IPS-20b (cell line): ENCODE measurements at regions not wholly inside any gene's neighbourhood (a gene's known extent, or its start where the extent isn't known, plus 50 kb on each side); places are given as distances from the start of the nearest gene placed in this dataset.
"Not testable (repeated sequence)": the region's sequence is repeated elsewhere in the genome, so short reads cannot be mapped to it uniquely, and the experiment has no call there.

Experiments
- H3K27ac ChIP-seq: one replicate; pipeline ENCODE4 v1.5.1; 2013; ENCODE audit warnings: low read length
- H3K27me3 ChIP-seq: 2 replicates; pipeline ENCODE4 v1.6.1; 2013; ENCODE audit warnings: mild to moderate bottlenecking, low read length, inconsistent platforms; ENCODE audit not compliant: insufficient read depth
- H3K36me3 ChIP-seq: 2 replicates; pipeline ENCODE4 v1.6.1; 2013; ENCODE audit warnings: low read depth, mild to moderate bottlenecking, inconsistent platforms, low read length, moderate library complexity; ENCODE audit not compliant: insufficient read depth
- H3K4me1 ChIP-seq: 2 replicates; pipeline ENCODE4 v1.6.1; 2013; ENCODE audit warnings: mild to moderate bottlenecking, control low read depth, inconsistent platforms, low read length, moderate library complexity; ENCODE audit not compliant: insufficient read depth
- H3K4me3 ChIP-seq: 2 replicates; pipeline ENCODE4 v1.5.1; 2013; ENCODE audit warnings: mild to moderate bottlenecking, low read length, inconsistent platforms
- H3K9ac ChIP-seq: 2 replicates; pipeline ENCODE4 v1.6.1; 2013; ENCODE audit warnings: low read depth, mild to moderate bottlenecking, inconsistent platforms, low read length, moderate library complexity
- H3K9me3 ChIP-seq: 2 replicates; pipeline ENCODE4 v1.6.1; 2013; ENCODE audit warnings: mild to moderate bottlenecking, low read depth, low read length, inconsistent platforms; ENCODE audit not compliant: insufficient read depth

- not testable (repeated sequence) for H3K27ac ChIP-seq, H3K9ac ChIP-seq, H3K36me3 ChIP-seq, H3K27me3 ChIP-seq, H3K9me3 ChIP-seq, H3K4me3 ChIP-seq, H3K4me1 ChIP-seq
These were observed 891.3 kb upstream of the EPHA5 start for GRCh38 chr4:66561465-66562053.

- H3K36me3 ChIP-seq: no peaks in the 10 kb centered on the region
- no peak overlapping the region for H3K9ac ChIP-seq
- H3K4me1 ChIP-seq: no peaks in the 10 kb centered on the region
- H3K9me3 ChIP-seq: no peaks in the 10 kb centered on the region
- no peak overlapping the region for H3K27ac ChIP-seq
- no peaks in the 10 kb centered on the region for H3K27me3 ChIP-seq
- H3K4me3 ChIP-seq: no peak overlapping the region
These were observed 888.4 kb upstream of the EPHA5 start for GRCh38 chr4:66558651-66559050.

- no peak overlapping the region for H3K9ac ChIP-seq
- no peaks in the 10 kb centered on the region for H3K27me3 ChIP-seq
- no peak overlapping the region for H3K27ac ChIP-seq
- no peaks in the 10 kb centered on the region for H3K4me1 ChIP-seq
- H3K36me3 ChIP-seq: no peaks in the 10 kb centered on the region
- H3K4me3 ChIP-seq: no peak overlapping the region
- H3K9me3 ChIP-seq: 0 out of 2 replicates have a peak, but pooled peaks cover 2% of the 10 kb centered on the region
These were observed 886.5 kb upstream of the EPHA5 start for GRCh38 chr4:66556651-66557278.

GRCh38 chr4:66555301-66555700 lies 885.0 kb upstream of the EPHA5 start:
- H3K36me3 ChIP-seq: no peaks in the 10 kb centered on the region

GRCh38 chr4:66554826-66555225 lies 884.5 kb upstream of the EPHA5 start:
- no peaks in the 10 kb centered on the region for H3K4me1 ChIP-seq
- no peak overlapping the region for H3K27ac ChIP-seq
- no peak overlapping the region for H3K9ac ChIP-seq
- no peaks in the 10 kb centered on the region for H3K27me3 ChIP-seq
- H3K4me3 ChIP-seq: no peak overlapping the region
- H3K36me3 ChIP-seq: no peaks in the 10 kb centered on the region
- 0 out of 2 replicates have a peak, but pooled peaks cover 2% of the 10 kb centered on the region for H3K9me3 ChIP-seq

More at GRCh38 chr4:66555301-66555700, 885.0 kb upstream of the EPHA5 start:
- 0 out of 2 replicates have a peak, but pooled peaks cover 2% of the 10 kb centered on the region for H3K9me3 ChIP-seq
- H3K4me1 ChIP-seq: no peaks in the 10 kb centered on the region
- no peak overlapping the region for H3K27ac ChIP-seq
- no peak overlapping the region for H3K9ac ChIP-seq
- no peak overlapping the region for H3K4me3 ChIP-seq
- H3K27me3 ChIP-seq: no peaks in the 10 kb centered on the region

GRCh38 chr4:66545301-66545700 lies 875.0 kb upstream of the EPHA5 start:
- not testable (repeated sequence) for H3K9ac ChIP-seq, H3K27ac ChIP-seq, H3K4me3 ChIP-seq, H3K9me3 ChIP-seq, H3K4me1 ChIP-seq, H3K27me3 ChIP-seq, H3K36me3 ChIP-seq

- Histone ChIP-seq H3K36me3 (no peaks in the 10 kb centered on the region), H3K27ac (no peak overlapping the region), H3K4me3 (no peak overlapping the region), H3K9me3 (peaks cover 7% of the 10 kb centered on the region; the same call in 1 of the 2 replicates), H3K4me1 (no peaks in the 10 kb centered on the region), H3K27me3 (no peaks in the 10 kb centered on the region), H3K9ac (no peak overlapping the region)
These were observed 874.0 kb upstream of the EPHA5 start for GRCh38 chr4:66544281-66544680.

GRCh38 chr4:66539745-66540144 lies 869.5 kb upstream of the EPHA5 start:
- Histone ChIP-seq H3K4me1 (no peaks in the 10 kb centered on the region), H3K9ac (no peak overlapping the region), H3K27ac (no peak overlapping the region), H3K27me3 (no peaks in the 10 kb centered on the region), H3K4me3 (no peak overlapping the region), H3K9me3 (peaks cover 2% of the 10 kb centered on the region; the same call in 1 of the 2 replicates), H3K36me3 (no peaks in the 10 kb centered on the region)

- no peaks in the 10 kb centered on the region for H3K4me1 ChIP-seq
- H3K4me3 ChIP-seq: no peak overlapping the region
- H3K9me3 ChIP-seq: peaks cover 4% of the 10 kb centered on the region
- no peaks in the 10 kb centered on the region for H3K36me3 ChIP-seq
- H3K27ac ChIP-seq: no peak overlapping the region
- no peaks in the 10 kb centered on the region for H3K27me3 ChIP-seq
- H3K9ac ChIP-seq: no peak overlapping the region
These were observed 854.5 kb upstream of the EPHA5 start for GRCh38 chr4:66524781-66525180.

GRCh38 chr4:66522244-66522643 lies 852.0 kb upstream of the EPHA5 start:
- no peak overlapping the region for H3K27ac ChIP-seq
- no peaks in the 10 kb centered on the region for H3K36me3 ChIP-seq
- no peaks in the 10 kb centered on the region for H3K4me1 ChIP-seq
- H3K9me3 ChIP-seq: peaks cover 3% of the 10 kb centered on the region
- no peaks in the 10 kb centered on the region for H3K27me3 ChIP-seq
- no peak overlapping the region for H3K9ac ChIP-seq
- H3K4me3 ChIP-seq: no peak overlapping the region

GRCh38 chr4:66516940-66517339 lies 846.7 kb upstream of the EPHA5 start:
- Histone ChIP-seq H3K4me3 (no peak overlapping the region), H3K9ac (no peak overlapping the region), H3K4me1 (no peaks in the 10 kb centered on the region), H3K36me3 (no peaks in the 10 kb centered on the region), H3K27ac (no peak overlapping the region), H3K9me3 (no peaks in the 10 kb centered on the region), H3K27me3 (no peaks in the 10 kb centered on the region)

GRCh38 chr4:66506985-66507384 lies 836.7 kb upstream of the EPHA5 start:
- Histone ChIP-seq H3K4me1 (no peaks in the 10 kb centered on the region), H3K9me3 (peaks cover 3% of the 10 kb centered on the region; the same call in 1 of the 2 replicates), H3K27ac (no peak overlapping the region), H3K4me3 (no peak overlapping the region), H3K36me3 (no peaks in the 10 kb centered on the region), H3K27me3 (no peaks in the 10 kb centered on the region), H3K9ac (no peak overlapping the region)
